CD4-positive, alpha-beta memory T cell (primary cell): ENCODE measurements at regions not wholly inside any gene's neighbourhood (a gene's known extent, or its start where the extent isn't known, plus 50 kb on each side); places are given as distances from the start of the nearest gene placed in this dataset.

Experiments
- CTCF ChIA-PET: fragments of 350-600 bp; sonication (Branson Sonifier 250); formaldehyde crosslinking; loops from one replicate; lab custom pipeline; 2021; ENCODE audit warnings: inconsistent platforms; ENCODE audit not compliant: partially characterized antibody; lab: Charles Lee
- POLR2A ChIA-PET: fragments of 350-600 bp; sonication (Branson Sonifier 250); formaldehyde crosslinking; loops from one replicate; lab custom pipeline; 2021; ENCODE audit not compliant: partially characterized antibody; lab: Charles Lee
- DNase-seq, 5 donors: peaks; one replicate each; pipeline versions ENCODE4 v3.0.0 to v3.0.0-alpha.2; 2020 to 2022; ENCODE audit warnings: mixed read lengths in 1 of 5
- H3K27ac ChIP-seq: one replicate; pipeline ENCODE4 v1.7.0; 2013; ENCODE audit warnings: low read depth, low read length
- H3K27me3 ChIP-seq: 2 replicates; pipeline ENCODE4 v1.7.0; 2013; ENCODE audit warnings: mild to moderate bottlenecking, low read length, moderate library complexity; ENCODE audit not compliant: insufficient read depth
- H3K36me3 ChIP-seq: 2 replicates; pipeline ENCODE4 v1.7.0; 2013; ENCODE audit warnings: mild to moderate bottlenecking, low read length, moderate library complexity; ENCODE audit not compliant: insufficient read depth
- H3K4me1 ChIP-seq: 2 replicates; pipeline ENCODE4 v1.7.0; 2013; ENCODE audit warnings: mild to moderate bottlenecking, low read length, moderate library complexity; ENCODE audit not compliant: insufficient read depth
- H3K4me3 ChIP-seq, 2 donors: one replicate each; pipeline ENCODE4 v1.7.0; 2013; ENCODE audit warnings: low read length in 2 of 2, mild to moderate bottlenecking in 1 of 2
- H3K9me3 ChIP-seq, 2 donors: one replicate each; pipeline ENCODE4 v1.7.0; 2013; ENCODE audit warnings: low read length in 2 of 2, control low read depth in 1 of 2; ENCODE audit not compliant: control insufficient read depth in 1 of 2
- H3K27ac Mint-ChIP-seq, 7 donors: one replicate each; pipeline ENCODE4 v1.8.0; 2020 to 2021; ENCODE audit warnings: mixed read lengths in 7 of 7, mild to moderate bottlenecking in 6 of 7, inconsistent platforms in 3 of 7, moderate library complexity in 3 of 7
- H3K27me3 Mint-ChIP-seq, 2 donors: one replicate each; pipeline ENCODE4 v1.8.0; 2020 to 2021; ENCODE audit warnings: mixed read lengths in 2 of 2
- H3K36me3 Mint-ChIP-seq, 2 donors: one replicate each; pipeline ENCODE4 v1.8.0; 2020 to 2021; ENCODE audit warnings: mixed read lengths in 2 of 2, inconsistent platforms in 1 of 2, mild to moderate bottlenecking in 1 of 2
- H3K4me1 Mint-ChIP-seq, 4 donors: one replicate each; pipeline ENCODE4 v1.8.0; 2020 to 2021; ENCODE audit warnings: mixed read lengths in 4 of 4, mild to moderate bottlenecking in 1 of 4
- H3K4me3 Mint-ChIP-seq, 8 donors: one replicate each; pipeline ENCODE4 v1.8.0; 2020 to 2021; ENCODE audit warnings: mixed read lengths in 8 of 8, mild to moderate bottlenecking in 7 of 8, moderate library complexity in 6 of 8, inconsistent platforms in 3 of 8
- H3K9me3 Mint-ChIP-seq, 8 donors: one replicate each; pipeline ENCODE4 v1.8.0; 2020 to 2021; ENCODE audit warnings: mixed read lengths in 8 of 8, mild to moderate bottlenecking in 5 of 8, inconsistent platforms in 3 of 8, moderate library complexity in 1 of 8
- intact Hi-C: fragments of 100-400 bp; cut with micrococcal nuclease; formaldehyde crosslinking; loops from one replicate; pipeline ENCODE4 v1.15.1; 2023

DNA sequence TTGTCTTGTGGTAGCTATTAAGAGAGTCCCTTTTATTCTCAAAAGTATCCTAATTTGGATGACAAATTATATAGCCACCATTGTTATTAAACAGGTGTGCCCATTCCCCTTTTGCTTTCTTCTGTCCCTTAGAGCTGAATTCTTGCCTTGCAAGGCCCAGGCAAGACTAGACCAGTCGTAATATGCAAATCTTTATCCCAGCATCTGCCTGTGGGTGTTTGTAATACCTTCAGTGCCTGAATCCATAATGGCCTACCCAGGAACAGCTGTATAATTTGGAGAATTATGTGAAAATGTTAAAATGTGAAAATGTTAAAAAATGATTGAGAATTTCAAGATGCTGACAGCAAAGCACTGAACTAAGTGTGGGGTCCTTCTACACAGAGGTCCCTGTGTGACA, 403.0 kb upstream of the RBMS3 start:
- Histone ChIP-seq H3K27me3 (no peaks in the 10 kb centered on the region), H3K4me1 (no peaks in the 10 kb centered on the region), H3K9me3 (no peaks in the 10 kb centered on the region), H3K36me3 (no peaks in the 10 kb centered on the region), H3K4me3 (no peak overlapping the region), H3K27ac (no peak overlapping the region)
- Mint-ChIP-seq H3K4me3 (no peak overlapping the region), H3K27ac (no peak overlapping the region), H3K27me3 (no peaks in the 10 kb centered on the region), H3K36me3 (no peaks in the 10 kb centered on the region), H3K9me3 (peaks cover 0 to 9% (median 1%) of the 10 kb centered on the region in 8 donors), H3K4me1 (no peaks in the 10 kb centered on the region)
- POLR2A ChIA-PET = no interaction called here
- no peak for DNase-seq
- CTCF ChIA-PET = no interaction called here
- intact Hi-C loops = no loop called here

- intact Hi-C loops = no loop called here
- Histone ChIP-seq H3K27me3 (no peaks in the 10 kb centered on the region), H3K36me3 (no peaks in the 10 kb centered on the region), H3K4me1 (no peaks in the 10 kb centered on the region), H3K4me3 (no peak overlapping the region), H3K9me3 (no peaks in the 10 kb centered on the region), H3K27ac (no peak overlapping the region)
- Mint-ChIP-seq H3K27ac (no peak overlapping the region), H3K27me3 (no peaks in the 10 kb centered on the region), H3K9me3 (peaks cover 0 to 8% (median 0%) of the 10 kb centered on the region in 8 donors), H3K4me3 (no peak overlapping the region), H3K36me3 (no peaks in the 10 kb centered on the region), H3K4me1 (no peaks in the 10 kb centered on the region)
- CTCF ChIA-PET = no interaction called here
- DNase-seq = no peak
- POLR2A ChIA-PET = no interaction called here
Observed at GRCh38 chr3:28890373-28890772, 390.5 kb upstream of the RBMS3 start.

DNA sequence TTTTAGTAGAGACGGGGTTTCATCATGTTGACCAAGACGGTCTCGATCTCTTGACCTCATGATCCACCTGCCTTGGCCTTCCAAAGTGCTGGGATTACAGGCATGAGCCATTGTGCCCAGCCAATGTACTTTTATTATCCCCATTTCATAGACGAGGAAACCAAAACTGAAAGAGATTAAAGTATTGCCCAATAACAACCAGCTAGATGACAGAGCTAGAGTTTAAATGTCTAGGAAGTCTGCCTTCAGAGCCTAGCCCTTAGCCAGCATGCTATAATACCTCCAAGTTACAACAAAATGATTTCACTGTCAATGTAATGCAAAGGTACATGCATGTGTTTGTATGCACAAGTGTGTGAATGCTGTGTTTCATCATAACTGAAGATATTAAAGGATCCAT, 389.4 kb upstream of the RBMS3 start:
- Mint-ChIP-seq H3K27ac (no peak overlapping the region), H3K9me3 (peaks cover 0 to 8% (median 0%) of the 10 kb centered on the region in 8 donors), H3K4me1 (no peaks in the 10 kb centered on the region), H3K4me3 (no peak overlapping the region), H3K36me3 (no peaks in the 10 kb centered on the region), H3K27me3 (no peaks in the 10 kb centered on the region)
- Histone ChIP-seq H3K9me3 (no peaks in the 10 kb centered on the region), H3K4me3 (no peak overlapping the region), H3K27ac (no peak overlapping the region), H3K4me1 (no peaks in the 10 kb centered on the region), H3K27me3 (no peaks in the 10 kb centered on the region), H3K36me3 (no peaks in the 10 kb centered on the region)
- no peak for DNase-seq
- CTCF ChIA-PET = no interaction called here
- POLR2A ChIA-PET = no interaction called here
- intact Hi-C loops = no loop called here

DNA sequence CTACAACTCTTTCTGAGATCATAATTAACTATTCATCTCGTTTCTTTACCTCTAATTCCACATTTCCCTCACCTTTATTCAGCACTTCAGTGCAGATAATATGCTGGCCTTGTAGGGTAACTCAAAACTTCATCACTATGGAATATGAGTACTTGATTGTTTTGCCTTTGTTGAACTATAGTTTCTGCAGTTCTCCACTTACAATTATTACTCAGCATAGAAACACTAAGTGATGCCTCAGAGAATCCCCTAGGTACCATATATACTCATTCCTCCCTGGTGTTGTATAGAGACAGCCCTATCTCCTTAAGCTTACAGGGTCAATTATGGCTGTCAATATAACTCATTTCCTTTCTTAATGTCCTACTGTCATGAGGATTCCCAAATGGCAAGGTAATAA, 380.6 kb upstream of the RBMS3 start:
- no peak for DNase-seq
- intact Hi-C loops = no loop called here
- Mint-ChIP-seq H3K9me3 (peaks cover 0 to 10% (median 3%) of the 10 kb centered on the region in 8 donors), H3K27ac (no peak overlapping the region), H3K27me3 (no peaks in the 10 kb centered on the region), H3K36me3 (no peaks in the 10 kb centered on the region), H3K4me1 (no peaks in the 10 kb centered on the region), H3K4me3 (no peak overlapping the region)
- H3K4me3 ChIP-seq = no peak overlapping the region
- H3K27me3 ChIP-seq = no peaks in the 10 kb centered on the region
- H3K36me3 ChIP-seq = no peaks in the 10 kb centered on the region
- no peaks in the 10 kb centered on the region for H3K9me3 ChIP-seq
- CTCF ChIA-PET = no interaction called here
- POLR2A ChIA-PET = no interaction called here
- H3K4me1 ChIP-seq = no peaks in the 10 kb centered on the region
- no peak overlapping the region for H3K27ac ChIP-seq

GRCh38 chr3:28901018-28901417, 379.9 kb upstream of the RBMS3 start:
- Mint-ChIP-seq H3K4me3 (no peak overlapping the region), H3K9me3 (peaks cover 0 to 10% (median 3%) of the 10 kb centered on the region in 8 donors), H3K4me1 (no peaks in the 10 kb centered on the region), H3K36me3 (no peaks in the 10 kb centered on the region), H3K27ac (no peak overlapping the region), H3K27me3 (no peaks in the 10 kb centered on the region)
- H3K27ac ChIP-seq = no peak overlapping the region
- ChIA-PET CTCF (no interaction called here), POLR2A (no interaction called here)
- intact Hi-C loops = no loop called here
- H3K4me3 ChIP-seq = no peak overlapping the region
- no peaks in the 10 kb centered on the region for H3K4me1 ChIP-seq
- H3K36me3 ChIP-seq = no peaks in the 10 kb centered on the region
- no peaks in the 10 kb centered on the region for H3K9me3 ChIP-seq
- H3K27me3 ChIP-seq = no peaks in the 10 kb centered on the region
- no peak for DNase-seq

DNA sequence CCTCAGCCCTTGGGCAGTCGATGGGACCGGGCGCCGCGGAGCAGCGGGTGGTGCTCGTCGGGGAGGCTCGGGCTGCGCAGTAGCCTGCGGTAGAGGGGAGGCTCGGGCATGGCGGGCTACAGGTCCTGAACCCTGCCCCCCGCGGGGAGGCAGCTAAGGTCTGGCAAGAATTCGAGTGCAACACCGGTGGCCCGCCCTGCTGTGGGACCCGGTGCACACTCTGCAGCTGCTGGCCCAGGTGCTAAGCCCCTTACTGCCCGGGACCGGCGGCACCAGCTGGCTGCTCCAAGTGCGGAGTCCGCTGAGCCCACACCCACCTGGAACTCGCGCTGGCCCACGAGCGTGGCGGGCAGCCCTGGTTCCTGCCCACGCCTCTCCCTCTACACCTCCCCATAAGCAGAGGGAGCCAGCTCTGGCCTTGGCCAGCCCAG, 377.7 kb upstream of the RBMS3 start:
- POLR2A ChIA-PET = no interaction called here
- CTCF ChIA-PET = no interaction called here
- H3K9me3 ChIP-seq = no peaks in the 10 kb centered on the region
- H3K4me3 Mint-ChIP-seq = no peak overlapping the region
- H3K27me3 ChIP-seq = no peaks in the 10 kb centered on the region
- no peaks in the 10 kb centered on the region for H3K4me1 ChIP-seq
- DNase-seq = peak in 1 of 5 donors; percentile 34
- no peaks in the 10 kb centered on the region for H3K36me3 ChIP-seq
- no peaks in the 10 kb centered on the region for H3K27me3 Mint-ChIP-seq
- H3K9me3 Mint-ChIP-seq = peaks cover 0 to 10% (median 2%) of the 10 kb centered on the region in 8 donors
- no peaks in the 10 kb centered on the region for H3K4me1 Mint-ChIP-seq
- H3K36me3 Mint-ChIP-seq = no peaks in the 10 kb centered on the region
- no peak overlapping the region for H3K4me3 ChIP-seq
- H3K27ac ChIP-seq = no peak overlapping the region
- no peak overlapping the region for H3K27ac Mint-ChIP-seq
- intact Hi-C loops = no loop called here

- POLR2A ChIA-PET = no interaction called here
- no peak overlapping the region for H3K27ac ChIP-seq
- H3K4me3 Mint-ChIP-seq = no peak overlapping the region
Observed at GRCh38 chr3:28905798-28906197, 375.1 kb upstream of the RBMS3 start.

More at GRCh38 chr3:28905798-28906197, 375.1 kb upstream of the RBMS3 start:
- intact Hi-C loops = no loop called here
- Histone ChIP-seq H3K4me3 (no peak overlapping the region), H3K4me1 (no peaks in the 10 kb centered on the region), H3K36me3 (no peaks in the 10 kb centered on the region), H3K27me3 (no peaks in the 10 kb centered on the region), H3K9me3 (no peaks in the 10 kb centered on the region)
- Mint-ChIP-seq H3K9me3 (peaks cover 0 to 4% (median 3%) of the 10 kb centered on the region in 8 donors), H3K27ac (no peak overlapping the region), H3K27me3 (no peaks in the 10 kb centered on the region), H3K4me1 (no peaks in the 10 kb centered on the region), H3K36me3 (no peaks in the 10 kb centered on the region)
- no peak for DNase-seq
- CTCF ChIA-PET = no interaction called here
